Brain microvascular endothelial cell (primary cell): ENCODE measurements at regions not wholly inside any gene's neighbourhood (a gene's known extent, or its start where the extent isn't known, plus 50 kb on each side); places are given as distances from the start of the nearest gene placed in this dataset.
"Not testable (repeated sequence)": the region's sequence is repeated elsewhere in the genome, so short reads cannot be mapped to it uniquely, and the experiment has no call there.

Experiments
- DNase-seq: peaks from one replicate; pipeline ENCODE4 v3.0.0-alpha.2; 2020
- H3K27ac ChIP-seq: fragments of 250-450 bp; sonication (Bioruptor Pico); 2 replicates; pipeline ENCODE4 v1.5.1; 2020; ENCODE audit warnings: mild to moderate bottlenecking, moderate library complexity
- H3K27me3 ChIP-seq: fragments of 250-450 bp; sonication (Bioruptor Pico); replicated peaks from 2 replicates; pipeline ENCODE4 v1.5.1; 2020; ENCODE audit warnings: mild to moderate bottlenecking
- H3K36me3 ChIP-seq: fragments of 250-450 bp; sonication (Bioruptor Pico); replicated peaks from 2 replicates; pipeline ENCODE4 v1.5.1; 2020; ENCODE audit warnings: mild to moderate bottlenecking
- H3K4me3 ChIP-seq: 2 replicates; pipeline ENCODE4 v1.5.1; 2011; ENCODE audit warnings: low read depth, mild to moderate bottlenecking, control low read depth, low read length, moderate library complexity
- CTCF ChIP-seq: IDR thresholded peaks from 2 replicates; pipeline ENCODE4 v1.5.1; 2011; ENCODE audit warnings: low read depth, mild to moderate bottlenecking, moderate library complexity, low read length, control low read depth, inconsistent platforms; ENCODE audit errors: missing control alignments
- in situ Hi-C: cut with HindIII; loops from 2 replicates; pipeline ENCODE4 v1.10.0; 2017; ENCODE audit warnings: low sequenced_read_pairs, low pct_ligation_motif_present

DNA sequence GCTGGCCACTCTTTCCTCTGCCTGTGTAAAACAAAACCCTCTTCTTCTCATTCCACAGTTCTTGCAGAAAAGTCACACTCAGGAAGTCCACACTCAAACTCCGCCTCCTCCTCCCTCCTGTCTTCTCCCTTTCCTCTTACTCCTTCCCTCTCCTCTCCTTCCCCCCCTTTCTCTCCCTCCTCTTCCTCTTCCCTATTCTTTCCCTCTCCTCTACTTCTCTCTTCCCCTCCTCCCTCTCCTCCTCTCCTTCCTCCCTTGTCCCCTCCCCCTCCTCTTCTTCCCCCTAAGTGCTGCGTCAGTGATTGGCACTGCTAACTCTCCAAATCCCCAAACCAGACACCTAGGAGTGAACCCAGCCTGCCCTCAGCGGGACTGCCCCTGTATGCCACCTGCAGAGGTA lies 67.0 kb downstream of the ZNF467 start:
- Histone ChIP-seq H3K27ac (no peak overlapping the region), H3K27me3 (no peaks in the 10 kb centered on the region), H3K4me3 (no peak overlapping the region), H3K36me3 (no peaks in the 10 kb centered on the region)
- no peak for TF ChIP-seq CTCF
- no peak for DNase-seq
- in situ Hi-C loops = no loop called here

DNA sequence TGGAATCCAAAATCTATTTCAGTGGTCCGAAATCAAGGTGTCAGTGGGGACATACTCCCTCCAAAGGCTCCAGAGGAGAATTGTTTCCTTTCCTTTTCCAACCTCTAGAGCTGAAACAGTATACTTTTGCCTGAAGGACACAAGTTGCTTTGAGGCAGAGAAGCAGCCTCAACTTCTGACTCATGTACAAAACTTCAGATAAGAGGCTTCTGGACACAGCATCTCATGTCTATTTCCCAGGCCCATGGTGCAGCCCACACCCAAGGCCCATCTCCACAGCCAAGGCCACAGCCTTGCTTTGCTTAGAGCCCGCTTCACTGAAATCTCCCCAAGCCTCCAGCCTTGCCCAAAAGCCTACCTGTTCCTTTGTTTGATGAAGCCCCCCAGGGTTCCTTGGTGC lies 68.9 kb downstream of the ZNF467 start:
- peak; percentile 77 for DNase-seq
- Histone ChIP-seq H3K27me3 (no peaks in the 10 kb centered on the region), H3K27ac (no peak overlapping the region), H3K36me3 (no peaks in the 10 kb centered on the region), H3K4me3 (no peak overlapping the region)
- in situ Hi-C loops = no loop called here
- no peak for TF ChIP-seq CTCF

DNA sequence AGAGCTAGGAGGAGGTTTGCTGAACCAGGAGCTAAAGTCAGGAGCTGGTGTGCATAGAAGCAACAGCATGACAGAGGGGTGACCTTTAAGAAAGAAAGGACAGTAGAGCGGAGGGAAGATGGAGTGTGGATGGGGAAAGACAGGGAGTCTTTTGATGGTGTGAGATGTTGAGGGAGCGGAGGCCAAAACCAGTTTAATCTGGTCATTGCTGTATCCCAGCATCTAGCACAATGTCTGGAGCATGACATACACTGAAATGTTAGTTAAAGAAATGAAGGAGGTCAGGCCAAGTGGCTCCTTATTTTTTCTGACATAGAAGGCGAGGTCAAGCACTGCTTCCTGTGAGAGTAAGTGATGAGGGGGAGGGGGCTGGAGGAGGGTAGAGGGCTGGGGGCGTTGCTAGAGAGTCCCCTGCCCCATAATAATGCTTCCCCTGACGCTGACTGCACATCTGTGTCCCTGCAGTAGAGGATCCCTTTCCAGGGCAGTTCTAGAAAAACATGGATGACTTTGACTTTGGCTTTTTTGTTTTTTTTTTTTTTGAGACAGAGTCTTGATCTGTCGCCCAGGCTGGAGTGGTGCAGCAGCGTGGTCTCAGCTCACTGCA lies 70.2 kb downstream of the ZNF467 start:
- in situ Hi-C loops = no loop called here
- H3K27me3 ChIP-seq = no peaks in the 10 kb centered on the region
- no peak for TF ChIP-seq CTCF
- DNase-seq = no peak
- H3K36me3 ChIP-seq = no peaks in the 10 kb centered on the region
- no peak overlapping the region for H3K27ac ChIP-seq
- H3K4me3 ChIP-seq = no peak overlapping the region

DNA sequence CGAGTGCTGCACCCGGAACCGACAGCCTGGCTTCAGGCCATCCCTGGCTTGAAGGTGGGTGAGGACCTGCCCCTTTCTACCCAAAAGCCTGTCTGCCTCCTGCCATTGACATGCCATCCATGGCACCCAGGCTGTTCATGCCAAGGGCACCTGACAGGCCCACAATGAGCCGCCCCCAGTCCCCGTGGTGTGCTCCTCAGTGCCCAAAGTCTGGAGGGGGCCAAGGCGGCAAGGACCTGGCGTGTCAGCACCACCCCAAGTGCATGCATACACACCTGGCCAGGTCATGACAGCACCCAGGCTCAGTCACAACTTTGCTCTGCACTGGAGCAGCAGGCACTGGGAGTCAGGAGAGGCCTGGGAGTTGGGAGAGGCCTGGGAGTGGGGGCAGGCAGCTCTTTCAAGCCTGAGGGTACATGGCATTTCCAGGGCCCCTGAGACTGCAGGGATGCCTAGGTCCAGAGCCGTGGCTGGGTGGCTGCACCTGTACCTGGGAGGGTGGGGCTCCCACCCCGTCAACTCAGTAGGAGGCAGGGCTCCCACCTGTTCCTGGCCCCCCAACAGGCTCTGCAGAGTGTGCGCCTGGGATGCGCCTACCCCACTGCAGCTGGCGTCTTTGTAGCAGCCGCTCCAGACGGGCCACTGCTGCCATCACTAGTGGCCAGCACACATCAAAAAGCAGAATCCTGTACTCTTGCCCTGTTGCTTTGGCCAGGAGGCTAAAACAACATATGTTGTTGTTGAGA lies 71.7 kb downstream of the ZNF467 start:
- in situ Hi-C loops = no loop called here
- no peaks in the 10 kb centered on the region for H3K36me3 ChIP-seq
- no peaks in the 10 kb centered on the region for H3K27me3 ChIP-seq

DNA sequence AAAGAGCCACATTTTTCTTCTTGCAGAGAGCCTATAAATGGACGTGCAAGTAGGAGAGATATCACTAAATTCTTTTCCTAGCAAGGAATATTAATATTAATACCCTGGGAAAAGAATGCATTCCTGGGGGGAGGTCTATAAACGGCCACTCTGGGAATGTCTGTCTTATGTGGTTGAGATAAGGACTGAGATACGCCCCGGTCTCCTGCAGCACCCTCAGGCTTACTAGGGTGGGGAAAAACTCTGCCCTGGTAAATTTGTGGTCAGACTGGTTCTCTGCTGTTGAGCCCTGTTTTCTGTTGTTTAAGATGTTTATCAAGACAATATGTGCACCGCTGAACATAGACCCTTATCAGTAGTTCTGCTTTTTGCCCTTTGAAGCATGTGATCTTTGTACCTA lies 75.6 kb downstream of the ZNF467 start:
- in situ Hi-C loops, H3K27ac ChIP-seq, H3K27me3 ChIP-seq, H3K36me3 ChIP-seq, DNase-seq, H3K4me3 ChIP-seq: not testable (repeated sequence)

More for the DNA sequence above, 71.7 kb downstream of the ZNF467 start:
- no peak for TF ChIP-seq CTCF
- Histone ChIP-seq H3K27ac (no peak overlapping the region), H3K4me3 (no peak overlapping the region)
- DNase-seq = no peak

GRCh38 chr7:149696280-149696679 lies 77.1 kb downstream of the ZNF467 start:
- no peak for TF ChIP-seq CTCF
- H3K4me3 ChIP-seq = no peak overlapping the region
- peaks cover 11% of the 10 kb centered on the region for H3K27me3 ChIP-seq
- no peak overlapping the region for H3K27ac ChIP-seq
- DNase-seq = no peak
- no peaks in the 10 kb centered on the region for H3K36me3 ChIP-seq
- in situ Hi-C loops = no loop called here
